Right lobe of liver (tissue), 4 donors: ENCODE measurements at regions not wholly inside any gene's neighbourhood (a gene's known extent, or its start where the extent isn't known, plus 50 kb on each side); places are given as distances from the start of the nearest gene placed in this dataset.

Experiments used
- CTCF ChIP-seq, 4 donors: fragments of 200-600 bp in 3 of 4; fragments of 450-650 bp in 1 of 4; IDR thresholded peaks; one replicate each; pipeline versions ENCODE4 v1.5.1 to v1.8.0; 2016 to 2022; ENCODE audit warnings: antibody characterized with exemption in 4 of 4, mild to moderate bottlenecking in 2 of 4
- POLR2A ChIP-seq: fragments of 450-650 bp; IDR thresholded peaks from one replicate; pipeline ENCODE4 v1.6.1; 2017; ENCODE audit warnings: antibody characterized with exemption, mild to moderate bottlenecking
- donor health status: DM: no; HTN: no; CAD: no.
- donor health status: DM: no; HTN: no; CAD: no.
- donor health status: DM: no; HTN: yes; CAD: no.

GRCh38 chr2:118300832-118301231 lies 212.6 kb downstream of the INSIG2 start:
- TF ChIP-seq CTCF (IDR thresholded peaks at IDR 0.05), result no peak
- TF ChIP-seq POLR2A, result no peak
